ENCODE measurements at regions not wholly inside any gene's neighbourhood (a gene's known extent, or its start where the extent isn't known, plus 50 kb on each side); places are given as distances from the start of the nearest gene placed in this dataset.
"Not testable (repeated sequence)": the region's sequence is repeated elsewhere in the genome, so short reads cannot be mapped to it uniquely, and the experiment has no call there.

- DNase-seq (ENCODE audit: low read depth), result not testable (repeated sequence)
Observed at GRCh38 chr10:70990156-70990555, 101.8 kb upstream of the PCBD1 start.

GRCh38 chr10:70990681-70991080 is 102.3 kb upstream of the PCBD1 start:
- DNase-seq (ENCODE audit: low read depth), result no peak

- no peak for DNase-seq (ENCODE audit: low read depth)
Observed at GRCh38 chr10:70991140-70992124, 103.1 kb upstream of the PCBD1 start.

- no peak for DNase-seq (ENCODE audit: low read depth)
Observed at GRCh38 chr10:70992436-70992835, 104.1 kb upstream of the PCBD1 start.

GRCh38 chr10:70993051-70993450 is 104.7 kb upstream of the PCBD1 start:
- DNase-seq (ENCODE audit: low read depth), result no peak

GRCh38 chr10:70996549-70996948 is 108.2 kb upstream of the PCBD1 start:
- no peak for DNase-seq (ENCODE audit: low read depth)

- DNase-seq (ENCODE audit: low read depth), result no peak
Observed at GRCh38 chr10:70997236-70997635, 108.9 kb upstream of the PCBD1 start.

GRCh38 chr10:70998086-70998485 is 109.7 kb upstream of the PCBD1 start:
- DNase-seq (ENCODE audit: low read depth), result no peak

GRCh38 chr10:71001470-71001869 is 113.1 kb upstream of the PCBD1 start:
- no peak for DNase-seq (ENCODE audit: low read depth)

GRCh38 chr10:71004176-71005075 is 116.1 kb upstream of the PCBD1 start:
- no peak for DNase-seq (ENCODE audit: low read depth)

GRCh38 chr10:71005337-71006305 is 117.3 kb upstream of the PCBD1 start:
- DNase-seq (ENCODE audit: low read depth), result no peak

- no peak for DNase-seq (ENCODE audit: low read depth)
Observed at GRCh38 chr10:71006506-71006905, 118.1 kb upstream of the PCBD1 start.

GRCh38 chr10:71007516-71007915 is 119.2 kb upstream of the PCBD1 start:
- DNase-seq (ENCODE audit: low read depth), result no peak

GRCh38 chr10:71008150-71008549 is 119.8 kb upstream of the PCBD1 start:
- no peak for DNase-seq (ENCODE audit: low read depth)

- DNase-seq (ENCODE audit: low read depth), result no peak
Observed at GRCh38 chr10:71009126-71009525, 120.8 kb upstream of the PCBD1 start.

GRCh38 chr10:71010730-71011129 is 122.4 kb upstream of the PCBD1 start:
- no peak for DNase-seq (ENCODE audit: low read depth)

- no peak for DNase-seq (ENCODE audit: low read depth)
Observed at GRCh38 chr10:71011141-71011540, 122.8 kb upstream of the PCBD1 start.

- DNase-seq (ENCODE audit: low read depth), result no peak
Observed at GRCh38 chr10:71014021-71014805, 125.8 kb upstream of the PCBD1 start.

GRCh38 chr10:71015674-71016073 is 127.3 kb upstream of the PCBD1 start:
- no peak for DNase-seq (ENCODE audit: low read depth)

- not testable (repeated sequence) for DNase-seq (ENCODE audit: low read depth)
Observed at GRCh38 chr10:71020061-71020460, 131.7 kb upstream of the PCBD1 start.

GRCh38 chr10:71021402-71021801 is 133.0 kb upstream of the PCBD1 start:
- DNase-seq (ENCODE audit: low read depth), result no peak

Measured in amniotic epithelial cell (primary cell).